NCI-H748 (cell line): ENCODE measurements at regions not wholly inside any gene's neighbourhood (a gene's known extent, or its start where the extent isn't known, plus 50 kb on each side); places are given as distances from the start of the nearest gene placed in this dataset.

Source experiments
- DNase-seq: peaks from one replicate; lab custom pipeline; 2025; ENCODE audit not compliant: unreplicated experiment; lab: John Stamatoyannopoulos, UW

DNA sequence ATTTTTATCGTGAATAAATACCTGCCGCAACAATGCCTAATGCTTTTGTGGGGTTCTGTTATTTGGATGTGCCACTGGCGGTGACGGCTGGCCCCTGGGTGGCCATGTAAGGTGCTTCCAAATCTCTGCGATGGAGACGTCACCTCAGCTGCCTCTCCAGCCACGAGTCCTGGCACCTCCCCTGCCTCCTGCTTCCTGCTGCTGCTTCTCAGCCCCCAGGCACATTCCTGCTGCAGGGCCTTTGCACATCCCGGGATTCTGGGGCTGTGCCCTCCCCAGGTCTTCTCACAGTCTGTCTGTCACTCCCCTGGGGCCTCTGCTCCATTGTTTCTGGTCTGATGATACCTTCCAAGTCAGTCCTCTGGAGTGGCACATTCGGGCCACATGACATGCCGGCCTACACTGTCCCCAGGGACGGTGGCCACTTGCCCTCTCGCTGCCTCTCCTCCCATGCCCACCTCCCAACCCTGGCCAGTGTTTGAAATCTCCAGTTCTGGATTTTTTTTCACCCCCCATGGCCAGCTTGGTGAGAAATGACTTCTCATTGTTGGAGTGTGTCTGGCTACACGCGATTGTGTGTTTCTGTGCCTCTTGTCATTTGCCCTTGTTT is 151.8 kb downstream of the KIF26A start:
- no peak for DNase-seq

DNA sequence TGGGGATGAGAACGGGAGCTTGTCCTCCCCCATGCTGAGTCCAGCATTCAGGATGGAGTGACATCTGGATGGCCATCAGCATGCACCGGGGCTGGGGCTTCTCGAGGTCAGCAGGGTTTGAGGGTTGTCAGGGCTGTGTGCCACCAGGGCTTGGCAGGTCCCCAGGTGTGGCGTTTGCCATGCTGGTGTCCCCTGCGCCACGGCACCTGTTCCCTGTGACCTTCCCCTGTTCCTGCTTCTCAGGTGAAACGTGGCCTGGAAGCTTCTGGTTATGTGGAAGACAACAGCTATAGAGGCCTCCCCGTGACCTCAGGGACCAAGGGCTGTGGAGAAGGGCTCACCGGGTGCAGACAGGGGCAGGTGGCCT is 152.4 kb downstream of the KIF26A start:
- DNase-seq = no peak

DNA sequence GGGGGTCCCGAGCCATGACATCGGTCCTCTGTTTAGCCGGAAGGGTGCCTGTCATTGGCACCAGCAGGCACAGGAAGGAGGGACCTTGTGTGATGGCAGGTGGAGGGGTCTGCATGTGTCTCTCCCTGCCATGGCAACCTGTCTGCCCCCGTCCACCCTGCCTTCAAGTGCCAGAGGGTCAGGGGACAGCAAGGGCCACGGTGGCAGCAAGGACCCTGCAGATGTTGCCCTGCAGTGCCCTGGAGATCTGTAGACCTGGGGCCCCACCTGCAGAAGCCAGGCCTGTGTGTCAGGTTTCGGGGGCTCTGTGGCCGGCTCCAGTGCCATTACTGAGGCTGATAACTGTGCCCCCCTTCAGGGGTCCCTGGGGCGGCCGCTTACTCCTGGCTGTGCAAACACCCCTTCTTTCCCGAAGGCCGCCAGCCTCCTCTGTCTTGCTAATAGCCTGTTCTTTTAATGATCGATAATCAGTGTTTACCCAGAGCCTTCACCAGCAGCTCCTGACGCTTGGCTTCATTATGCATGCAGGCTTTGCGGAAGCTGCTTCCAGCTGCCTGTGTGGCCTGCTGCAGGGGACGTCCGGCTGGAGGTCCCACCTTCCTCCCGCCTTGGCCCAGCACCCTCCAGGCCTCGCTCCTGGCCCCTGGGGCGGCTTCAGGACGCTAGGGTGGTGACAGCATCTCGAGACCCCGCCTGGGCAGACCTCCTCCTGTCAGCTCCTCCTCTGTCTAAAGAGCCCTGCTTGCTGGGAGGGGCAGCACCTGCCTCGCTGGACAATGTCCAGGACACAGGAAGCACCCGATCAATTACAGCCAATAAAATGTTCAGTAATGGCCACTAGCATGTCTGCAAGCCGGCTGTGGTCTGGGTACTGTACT is 153.0 kb downstream of the KIF26A start:
- DNase-seq = peak; percentile 97

DNA sequence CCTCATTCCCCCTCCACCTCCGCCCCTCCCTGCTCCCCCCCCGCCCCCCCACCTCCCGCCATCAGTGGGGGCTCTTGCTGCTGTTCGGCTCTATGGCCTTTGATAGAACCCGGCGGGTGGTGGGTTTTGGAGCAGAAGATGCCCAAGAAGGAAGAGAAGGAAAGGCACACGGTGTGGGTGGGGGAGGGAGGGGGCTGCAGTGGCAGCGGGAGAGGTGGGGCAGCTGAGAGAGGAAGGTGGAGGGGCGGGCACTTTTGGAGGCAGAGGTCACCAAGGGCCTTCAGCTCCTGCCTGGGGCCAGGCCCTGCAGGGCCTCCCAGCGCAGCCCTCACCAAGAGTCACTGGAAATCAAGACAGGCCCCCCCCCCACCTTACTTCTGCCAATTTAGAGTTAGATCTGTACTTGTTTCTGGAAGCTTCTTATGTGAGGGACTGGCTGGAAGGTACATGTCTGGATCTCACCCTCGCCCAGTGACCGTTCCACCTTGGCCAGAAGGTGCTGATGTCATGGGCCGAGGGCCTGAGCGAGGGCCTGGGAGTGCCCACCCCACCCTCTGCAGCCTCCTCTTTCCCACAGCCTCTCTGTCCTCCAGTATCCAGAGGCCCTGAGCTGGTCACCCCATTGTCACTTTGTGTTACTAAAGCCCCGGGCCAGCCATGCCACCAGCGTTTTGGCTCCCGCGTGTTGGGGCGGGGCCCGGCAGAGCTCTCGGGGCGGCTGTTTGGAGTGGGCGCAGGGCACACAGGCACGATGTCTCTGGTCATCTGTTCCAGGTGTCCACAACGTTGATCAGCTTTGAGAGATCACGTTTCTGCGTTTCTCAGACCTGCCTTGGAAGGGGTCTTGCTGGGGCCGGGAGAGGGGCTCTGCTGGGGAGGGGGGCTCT is 153.9 kb downstream of the KIF26A start:
- peak; percentile 39 for DNase-seq

DNA sequence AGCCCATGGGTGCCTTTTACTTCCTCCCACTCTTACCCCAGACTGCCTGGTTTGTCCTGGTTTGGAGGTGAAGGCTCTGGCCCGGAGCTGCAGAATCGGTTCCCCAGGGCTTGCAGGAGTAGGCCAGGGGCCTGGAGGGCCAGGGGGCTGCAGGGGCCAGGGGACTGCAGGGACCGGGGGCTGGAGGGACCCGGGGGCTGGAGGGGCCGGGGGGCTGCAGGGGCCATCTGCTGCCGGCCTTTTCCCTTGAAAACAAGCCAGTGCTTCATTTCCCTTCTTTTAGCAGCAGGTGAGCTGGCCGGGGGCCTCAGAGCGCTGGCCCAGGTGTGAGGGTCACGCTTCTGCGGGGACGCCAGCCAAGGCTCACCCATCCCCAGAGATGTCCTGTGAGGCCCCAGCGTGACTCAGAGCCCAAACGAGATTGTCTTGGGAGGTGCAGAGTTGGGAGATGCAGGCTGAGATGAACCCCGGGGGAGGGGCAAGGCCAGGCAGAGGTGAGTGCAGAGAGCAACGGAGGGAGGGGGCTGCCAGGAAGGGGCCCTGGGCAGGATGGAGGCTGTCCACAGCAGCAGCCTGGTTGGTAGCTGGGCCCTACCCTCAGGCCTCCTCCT is 154.9 kb downstream of the KIF26A start:
- DNase-seq = no peak

DNA sequence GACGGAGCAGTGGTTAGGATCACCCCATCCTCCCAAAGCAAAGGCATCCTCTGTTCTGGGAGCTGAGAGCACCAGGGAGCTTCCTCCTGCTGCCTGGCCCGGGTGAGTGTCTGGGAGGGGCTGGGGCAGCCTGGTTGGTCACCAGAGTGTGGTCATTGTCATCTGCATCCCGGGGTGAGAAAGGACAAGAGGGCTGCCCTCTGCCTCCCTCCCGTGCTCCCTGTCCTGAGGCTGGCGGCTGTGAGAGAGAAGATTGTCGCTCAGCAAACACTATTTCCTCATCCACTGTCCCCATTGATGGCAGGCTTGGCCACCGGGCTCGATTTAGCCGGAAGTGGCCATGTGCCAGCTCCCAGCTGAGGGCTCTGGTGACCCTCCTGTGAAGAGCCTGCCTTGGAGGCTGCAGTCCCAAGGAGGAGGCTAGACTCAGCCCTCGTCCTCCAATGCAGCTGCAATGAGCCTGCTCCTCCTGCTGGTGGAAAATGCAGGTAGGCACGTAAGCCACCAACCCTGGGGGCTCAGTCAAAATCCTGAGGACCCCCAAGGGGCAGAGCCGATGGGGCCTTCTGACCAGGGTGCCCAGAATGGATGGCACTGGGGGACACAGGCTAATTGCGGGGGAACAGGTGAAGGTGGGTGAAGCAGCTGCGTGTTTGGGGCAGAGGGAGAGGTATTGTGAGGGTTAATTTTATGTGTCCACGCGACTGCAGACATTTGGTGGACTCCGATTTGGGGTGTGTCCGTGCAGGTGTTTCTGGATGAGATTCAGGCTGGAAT is 155.7 kb downstream of the KIF26A start:
- DNase-seq = peak; percentile 43

DNA sequence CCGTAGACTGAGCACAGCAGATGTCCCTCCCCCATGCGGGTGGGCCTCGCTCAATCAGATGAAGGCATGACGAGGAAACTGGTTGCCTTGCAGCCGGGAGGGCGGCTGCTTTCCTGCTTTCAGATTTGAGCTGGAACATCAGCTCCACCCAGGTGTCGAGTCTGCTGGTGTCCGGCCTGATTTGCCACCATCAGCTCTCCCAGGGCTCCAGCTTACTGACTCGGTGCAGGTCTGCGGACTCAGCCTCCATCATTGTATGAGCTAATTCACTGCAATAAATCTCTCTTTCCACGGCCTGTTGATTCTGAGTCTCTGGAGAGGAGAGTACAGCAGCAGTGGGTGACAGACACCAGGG is 156.2 kb downstream of the KIF26A start:
- no peak for DNase-seq

DNA sequence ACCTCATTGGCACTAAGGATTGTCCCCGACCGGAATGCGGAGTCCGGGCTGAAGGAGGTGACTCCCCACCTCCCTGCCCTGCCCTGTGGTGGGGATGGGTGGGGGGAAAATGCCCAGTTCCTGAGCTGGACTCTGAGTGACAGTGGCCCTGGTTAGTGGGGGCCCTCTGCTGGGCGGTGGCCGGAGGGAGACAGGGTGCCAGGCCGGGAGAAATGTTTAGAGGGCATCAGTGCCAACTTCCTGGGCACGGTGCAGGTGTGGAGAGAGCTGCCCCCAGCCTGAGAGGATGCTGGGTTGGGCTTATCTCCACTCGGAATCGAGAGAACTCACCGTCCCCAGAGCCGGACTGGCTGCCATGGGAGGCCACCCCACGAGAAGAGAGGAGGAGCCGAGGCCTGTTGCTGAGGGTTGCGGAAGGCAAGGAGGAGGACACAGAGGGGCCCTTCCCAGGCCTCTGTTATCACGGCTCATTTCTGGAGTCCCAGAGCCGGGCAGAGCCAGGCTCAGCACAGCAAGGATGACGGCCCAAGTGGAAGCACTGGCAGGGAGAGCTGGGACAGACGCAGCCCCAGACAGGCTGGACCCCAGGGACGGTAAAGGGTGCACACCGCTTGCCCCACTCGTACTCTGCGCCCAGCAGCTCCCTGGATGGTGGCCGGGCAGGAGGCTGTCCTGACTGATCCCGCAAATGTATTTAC is 156.7 kb downstream of the KIF26A start:
- no peak for DNase-seq

DNA sequence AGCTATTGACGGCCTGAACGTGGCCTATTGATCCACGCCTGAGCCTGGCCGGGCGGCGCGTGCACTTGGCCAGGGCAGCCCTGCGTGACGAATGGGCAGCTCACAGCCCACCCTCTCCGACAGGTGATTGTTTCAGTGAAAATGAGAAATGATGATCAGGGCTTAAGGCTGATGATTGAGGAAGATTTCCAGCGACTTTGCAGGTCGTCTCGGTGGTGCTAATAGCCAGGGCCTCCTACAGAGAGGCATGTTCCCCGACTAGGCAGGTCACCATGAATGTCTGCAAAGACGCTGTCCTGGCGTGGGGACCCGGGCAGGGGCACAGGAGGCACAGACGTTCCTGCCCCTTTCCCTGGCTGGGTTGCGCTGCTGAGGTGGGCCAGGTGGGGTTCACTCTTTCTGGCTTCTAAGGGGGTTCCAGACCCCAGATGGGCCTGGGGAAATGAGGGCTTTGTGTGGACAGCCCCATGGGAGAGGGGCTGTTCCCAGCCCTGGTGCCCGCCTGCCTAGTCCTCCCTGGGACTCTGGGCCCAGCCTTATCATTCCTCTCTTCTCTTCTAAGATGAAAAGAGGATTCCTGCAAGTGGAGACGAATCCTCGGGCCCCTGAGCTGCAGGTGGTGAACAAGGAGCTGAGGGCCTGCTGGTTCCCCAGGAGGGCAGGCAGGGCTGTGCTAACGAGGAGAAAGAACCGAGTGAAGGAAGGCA is 157.4 kb downstream of the KIF26A start:
- no peak for DNase-seq

DNA sequence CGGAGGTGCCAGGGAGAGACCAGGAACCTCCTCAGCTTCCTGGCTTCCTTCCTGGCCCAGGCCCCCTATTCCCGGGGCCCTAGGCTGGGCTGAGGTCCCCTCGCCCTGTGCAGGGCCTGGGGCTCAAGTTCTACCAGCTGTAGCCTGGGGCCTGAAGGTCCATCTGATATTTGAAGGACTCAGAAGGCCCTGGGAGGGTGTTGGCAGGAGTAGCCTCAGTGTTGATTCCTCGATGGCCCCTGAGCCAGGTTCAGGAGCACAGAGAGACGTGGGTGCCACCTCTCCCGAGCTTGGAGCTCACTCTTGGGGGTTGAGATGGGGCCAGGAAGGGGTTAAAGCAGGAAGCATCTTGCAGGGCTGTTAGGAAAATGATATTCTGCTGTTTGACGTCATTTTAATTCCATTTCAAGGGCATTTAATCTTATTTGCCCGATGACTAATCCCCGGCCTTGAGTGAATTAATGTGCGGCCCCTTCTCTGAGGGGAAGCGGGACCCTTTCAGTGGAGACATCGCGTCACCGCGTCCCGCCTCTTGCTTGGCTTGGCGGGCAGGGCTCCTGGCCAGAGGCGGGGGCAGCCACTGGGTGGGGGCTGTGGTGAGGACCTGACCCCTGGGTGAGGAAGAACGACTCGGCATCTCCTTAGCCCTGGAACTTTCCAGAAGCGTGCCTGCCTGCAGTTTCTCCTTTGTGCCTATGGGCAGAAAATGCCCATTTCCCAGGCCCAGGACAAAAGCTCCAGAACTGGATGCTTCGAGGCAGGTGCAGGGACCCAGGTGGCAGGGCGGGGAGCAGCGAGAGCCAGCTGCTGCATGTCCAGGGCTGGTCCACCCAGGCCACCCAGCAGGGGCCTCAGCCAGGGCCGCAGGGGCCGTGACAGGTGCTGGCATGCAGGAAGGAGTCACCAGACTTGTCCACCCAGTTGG is 158.3 kb downstream of the KIF26A start:
- no peak for DNase-seq

DNA sequence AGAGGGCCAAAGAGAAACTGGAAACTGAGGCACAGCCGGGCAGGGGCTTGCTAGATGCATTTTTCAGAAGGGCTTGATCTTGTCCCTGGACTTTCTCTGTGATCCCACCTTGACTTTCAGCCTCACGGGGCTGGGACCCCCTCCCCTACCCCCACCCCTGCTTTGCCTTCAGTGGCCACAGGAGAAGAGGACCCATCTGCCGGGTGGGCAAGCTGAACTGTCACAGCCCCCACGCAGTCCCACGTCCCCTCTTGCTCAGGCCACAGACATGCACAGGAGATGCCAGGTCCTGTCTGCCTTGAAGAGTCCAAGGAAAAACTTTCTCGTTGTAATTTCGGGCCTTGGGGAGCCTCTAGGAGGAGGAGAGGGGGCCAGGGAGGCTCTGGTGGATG is 158.9 kb downstream of the KIF26A start:
- DNase-seq = no peak

DNA sequence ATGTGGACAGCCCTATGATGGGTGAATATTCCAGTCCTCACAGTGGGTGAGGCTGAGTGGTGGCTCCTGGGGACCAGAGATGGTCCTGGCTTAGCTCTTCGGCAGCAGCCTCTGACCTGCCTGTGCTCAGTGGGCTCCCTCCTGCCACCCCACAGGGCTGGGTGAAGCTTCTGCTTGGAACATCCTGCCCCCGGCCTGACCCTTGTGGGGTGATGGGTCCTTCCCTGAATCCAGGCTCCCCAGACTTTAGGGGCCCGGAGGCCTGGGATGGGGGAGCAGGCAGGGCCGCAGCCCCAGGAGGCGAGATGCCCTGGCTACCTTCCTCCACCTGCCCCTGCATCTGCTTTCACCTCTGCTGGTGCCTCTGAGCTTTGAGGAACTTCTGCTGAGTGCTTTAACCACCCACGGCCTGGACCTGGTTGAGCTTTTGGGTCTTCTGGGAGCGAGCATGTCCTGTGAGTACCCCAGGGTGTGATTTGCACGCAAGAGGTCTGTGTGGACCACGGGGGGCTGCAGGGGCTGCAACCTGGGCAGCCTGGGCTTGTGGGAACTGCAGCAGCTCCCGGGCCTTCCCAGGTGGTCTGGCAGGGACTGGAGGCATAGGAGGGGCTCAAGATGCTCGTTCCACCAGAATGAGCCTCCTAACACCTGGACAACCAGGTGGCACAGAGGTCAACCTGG is 159.5 kb downstream of the KIF26A start:
- DNase-seq = no peak

DNA sequence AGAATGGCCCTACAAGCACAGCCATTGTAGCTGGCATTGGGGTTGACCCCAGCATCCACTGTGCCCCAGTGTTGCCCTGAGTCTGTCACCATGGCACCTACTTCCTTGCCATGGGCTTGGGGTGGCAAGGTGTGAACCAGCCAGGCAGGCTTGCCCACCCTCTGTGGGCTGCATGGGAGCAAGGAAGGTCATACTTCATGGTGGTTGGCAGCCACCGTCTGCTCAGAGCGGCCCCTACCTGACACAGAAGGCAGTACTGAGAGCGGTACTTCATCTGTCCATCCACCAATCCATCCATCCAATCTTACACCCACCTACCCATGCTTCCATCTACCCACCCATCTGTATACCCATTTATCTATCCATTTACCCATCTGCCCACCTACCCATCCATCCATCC is 160.1 kb downstream of the KIF26A start:
- no peak for DNase-seq

DNA sequence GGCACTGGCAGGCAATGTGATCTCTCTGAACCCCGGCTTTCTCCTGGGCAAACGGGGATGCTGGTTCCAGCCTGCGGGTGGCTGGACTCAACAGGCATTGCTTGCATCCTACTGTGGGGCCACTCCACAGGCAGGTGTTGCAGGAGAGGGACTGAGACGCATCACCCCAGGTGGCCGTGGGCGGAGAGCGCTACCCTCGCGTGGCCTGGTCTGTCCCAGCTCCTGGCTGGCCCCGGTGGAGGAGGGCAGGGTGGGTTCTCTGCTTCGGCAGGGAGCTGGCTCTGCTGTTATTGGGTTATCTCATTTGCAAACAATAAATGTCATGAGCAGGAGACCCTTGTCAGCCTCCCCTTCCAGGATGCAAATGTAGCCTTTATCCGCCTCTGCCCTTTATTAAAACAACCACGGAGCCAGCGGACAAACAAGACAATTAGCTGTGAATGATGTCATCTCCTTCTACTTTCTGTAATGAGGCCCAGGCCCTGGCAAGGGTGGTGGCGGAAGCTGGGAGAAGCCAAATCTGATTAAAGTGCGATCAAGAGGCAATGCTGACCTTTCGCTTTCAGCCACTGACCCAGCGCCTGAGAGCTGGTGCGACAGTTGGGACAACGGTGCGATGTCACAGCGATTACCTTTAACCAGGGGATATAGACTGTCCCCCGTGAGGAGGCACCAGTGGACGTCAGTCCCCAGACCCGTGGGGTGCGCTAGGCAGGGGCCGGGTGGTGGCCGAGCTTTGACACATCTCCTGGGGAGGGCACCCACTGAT is 161.8 kb downstream of the KIF26A start:
- peak; percentile 76 for DNase-seq

DNA sequence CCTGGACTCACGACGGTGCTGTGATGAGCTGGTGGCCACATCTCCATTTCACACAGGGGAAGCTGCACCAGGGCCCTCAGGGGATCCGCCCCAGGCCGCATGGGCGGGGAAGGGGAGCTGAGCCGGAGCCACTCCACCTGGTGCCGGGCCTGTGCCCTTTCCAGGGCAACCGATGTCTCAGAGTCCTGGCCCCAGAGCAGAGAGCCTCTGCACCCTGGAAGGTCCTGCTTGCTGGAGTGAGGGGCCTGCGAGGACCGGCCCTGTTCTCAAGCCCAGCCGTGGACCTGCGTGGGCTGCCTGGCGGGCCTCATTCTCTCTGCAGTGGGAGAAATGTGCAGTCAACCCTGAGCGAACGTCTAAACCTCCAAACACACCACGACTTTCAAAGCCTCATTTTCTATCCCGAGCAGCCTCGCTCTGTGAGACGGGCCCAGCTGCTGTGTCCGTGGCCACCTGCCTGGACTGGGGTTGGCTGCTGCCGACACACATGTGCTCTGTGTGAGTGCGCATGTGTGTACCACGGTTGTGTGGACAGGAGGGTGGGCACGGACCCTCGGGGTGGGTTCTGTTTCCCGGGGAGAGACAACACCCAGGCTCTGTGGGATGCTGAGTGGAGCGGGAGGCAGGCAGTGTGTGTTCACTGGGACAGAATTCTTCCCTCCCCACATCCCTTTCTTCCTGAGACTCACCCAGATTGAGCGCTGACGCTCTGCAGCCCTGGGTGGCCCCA is 163.5 kb downstream of the KIF26A start:
- no peak for DNase-seq

DNA sequence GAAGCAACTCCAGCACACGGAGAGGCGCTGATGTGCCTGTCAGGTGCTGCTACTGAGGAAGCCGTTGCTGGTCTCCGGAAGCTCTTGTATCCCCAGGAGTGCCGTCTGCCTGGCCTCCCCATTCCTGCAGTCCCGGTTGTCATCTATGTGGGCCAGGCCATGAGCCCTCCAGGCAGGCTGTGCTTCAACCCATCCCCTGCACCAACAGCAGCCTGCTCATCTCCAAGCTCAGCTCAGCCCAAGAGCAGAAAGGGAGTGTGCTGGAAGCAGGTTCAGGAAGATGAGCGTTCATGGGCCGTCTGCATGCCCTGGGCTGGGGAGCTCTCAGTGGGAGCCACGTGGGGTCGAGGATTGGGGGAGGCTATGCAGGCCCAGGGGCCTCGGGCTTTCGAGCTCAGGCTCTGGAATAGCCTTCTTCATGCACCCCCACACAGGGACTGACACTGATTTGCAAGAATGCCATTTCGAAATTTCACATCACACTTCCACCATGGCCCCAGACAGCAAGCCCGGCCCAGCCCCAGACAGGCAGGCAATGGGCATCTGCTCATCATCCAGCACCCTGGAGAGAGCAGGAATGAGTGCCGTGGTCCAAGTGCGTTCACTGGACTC is 164.5 kb downstream of the KIF26A start:
- no peak for DNase-seq
